ENCODE measurements at regions not wholly inside any gene's neighbourhood (a gene's known extent, or its start where the extent isn't known, plus 50 kb on each side); places are given as distances from the start of the nearest gene placed in this dataset.

GRCh38 chr18:55838319-55838718 lies 250.3 kb upstream of the TCF4 start:
- TF ChIP-seq POLR2AphosphoS5 (IDR thresholded peaks at IDR 0.05; ENCODE audit: low read depth, low read length), result no peak
- no peak for TF ChIP-seq SIN3A (IDR thresholded peaks at IDR 0.05; ENCODE audit: borderline replicate concordance, insufficient read depth, low read length)
- TF ChIP-seq, protein P1, sequence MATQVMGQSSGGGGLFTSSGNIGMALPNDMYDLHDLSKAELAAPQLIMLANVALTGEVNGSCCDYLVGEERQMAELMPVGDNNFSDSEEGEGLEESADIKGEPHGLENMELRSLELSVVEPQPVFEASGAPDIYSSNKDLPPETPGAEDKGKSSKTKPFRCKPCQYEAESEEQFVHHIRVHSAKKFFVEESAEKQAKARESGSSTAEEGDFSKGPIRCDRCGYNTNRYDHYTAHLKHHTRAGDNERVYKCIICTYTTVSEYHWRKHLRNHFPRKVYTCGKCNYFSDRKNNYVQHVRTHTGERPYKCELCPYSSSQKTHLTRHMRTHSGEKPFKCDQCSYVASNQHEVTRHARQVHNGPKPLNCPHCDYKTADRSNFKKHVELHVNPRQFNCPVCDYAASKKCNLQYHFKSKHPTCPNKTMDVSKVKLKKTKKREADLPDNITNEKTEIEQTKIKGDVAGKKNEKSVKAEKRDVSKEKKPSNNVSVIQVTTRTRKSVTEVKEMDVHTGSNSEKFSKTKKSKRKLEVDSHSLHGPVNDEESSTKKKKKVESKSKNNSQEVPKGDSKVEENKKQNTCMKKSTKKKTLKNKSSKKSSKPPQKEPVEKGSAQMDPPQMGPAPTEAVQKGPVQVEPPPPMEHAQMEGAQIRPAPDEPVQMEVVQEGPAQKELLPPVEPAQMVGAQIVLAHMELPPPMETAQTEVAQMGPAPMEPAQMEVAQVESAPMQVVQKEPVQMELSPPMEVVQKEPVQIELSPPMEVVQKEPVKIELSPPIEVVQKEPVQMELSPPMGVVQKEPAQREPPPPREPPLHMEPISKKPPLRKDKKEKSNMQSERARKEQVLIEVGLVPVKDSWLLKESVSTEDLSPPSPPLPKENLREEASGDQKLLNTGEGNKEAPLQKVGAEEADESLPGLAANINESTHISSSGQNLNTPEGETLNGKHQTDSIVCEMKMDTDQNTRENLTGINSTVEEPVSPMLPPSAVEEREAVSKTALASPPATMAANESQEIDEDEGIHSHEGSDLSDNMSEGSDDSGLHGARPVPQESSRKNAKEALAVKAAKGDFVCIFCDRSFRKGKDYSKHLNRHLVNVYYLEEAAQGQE (IDR thresholded peaks at IDR 0.05; ENCODE audit: insufficient read depth in 1 of 2, low read depth in 2 of 2, low read length in 2 of 2), result no peak
- TF ChIP-seq FOXP2 (optimal IDR thresholded peaks at IDR 0.05; ENCODE audit: borderline replicate concordance, extremely low read depth, extremely low read length, insufficient read depth), result no peak
- TF ChIP-seq TAF1 (IDR thresholded peaks at IDR 0.05; ENCODE audit: borderline replicate concordance, insufficient read depth, low read length), result no peak

DNA sequence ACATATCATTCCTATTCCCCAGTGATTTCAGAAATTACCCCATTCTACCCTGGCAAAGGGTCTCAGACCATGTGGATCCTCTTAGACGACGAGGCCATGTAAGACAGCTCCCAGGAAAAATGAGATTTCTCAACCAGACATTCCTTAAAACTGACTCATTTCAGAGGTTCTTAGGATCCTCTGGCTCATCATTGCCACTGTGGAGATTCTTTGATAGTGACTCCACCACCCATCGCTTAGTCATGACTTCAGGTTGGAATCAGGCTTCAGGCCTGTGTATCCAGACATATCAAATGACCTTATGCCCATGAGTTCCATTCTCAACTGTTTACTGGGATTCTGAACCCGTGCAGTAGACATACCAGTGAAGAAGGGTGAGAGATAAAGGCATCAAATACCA lies 245.6 kb upstream of the TCF4 start:
- TF ChIP-seq TAF1 (IDR thresholded peaks at IDR 0.05; ENCODE audit: borderline replicate concordance, insufficient read depth, low read length) (no peak), SIN3A (IDR thresholded peaks at IDR 0.05; ENCODE audit: borderline replicate concordance, insufficient read depth, low read length) (no peak), FOXP2 (optimal IDR thresholded peaks at IDR 0.05; ENCODE audit: borderline replicate concordance, extremely low read depth, extremely low read length, insufficient read depth) (no peak), POLR2AphosphoS5 (IDR thresholded peaks at IDR 0.05; ENCODE audit: low read depth, low read length) (no peak)
- TF ChIP-seq, protein P1 (IDR thresholded peaks at IDR 0.05; ENCODE audit: insufficient read depth in 1 of 2, low read depth in 2 of 2, low read length in 2 of 2), result no peak

- TF ChIP-seq TAF1 (IDR thresholded peaks at IDR 0.05; ENCODE audit: borderline replicate concordance, insufficient read depth, low read length) (no peak), SIN3A (IDR thresholded peaks at IDR 0.05; ENCODE audit: borderline replicate concordance, insufficient read depth, low read length) (no peak), POLR2AphosphoS5 (IDR thresholded peaks at IDR 0.05; ENCODE audit: low read depth, low read length) (no peak), FOXP2 (optimal IDR thresholded peaks at IDR 0.05; ENCODE audit: borderline replicate concordance, extremely low read depth, extremely low read length, insufficient read depth) (no peak)
- TF ChIP-seq, protein P1 (IDR thresholded peaks at IDR 0.05; ENCODE audit: insufficient read depth in 1 of 2, low read depth in 2 of 2, low read length in 2 of 2), result no peak
Measured at GRCh38 chr18:55830544-55830943, 242.6 kb upstream of the TCF4 start.

- no peak for TF ChIP-seq POLR2AphosphoS5 (IDR thresholded peaks at IDR 0.05; ENCODE audit: low read depth, low read length)
- no peak for TF ChIP-seq FOXP2 (optimal IDR thresholded peaks at IDR 0.05; ENCODE audit: borderline replicate concordance, extremely low read depth, extremely low read length, insufficient read depth)
- no peak for TF ChIP-seq SIN3A (IDR thresholded peaks at IDR 0.05; ENCODE audit: borderline replicate concordance, insufficient read depth, low read length)
- TF ChIP-seq TAF1 (IDR thresholded peaks at IDR 0.05; ENCODE audit: borderline replicate concordance, insufficient read depth, low read length), result no peak
- TF ChIP-seq, protein P1 (IDR thresholded peaks at IDR 0.05; ENCODE audit: insufficient read depth in 1 of 2, low read depth in 2 of 2, low read length in 2 of 2), result no peak
Measured at GRCh38 chr18:55821219-55821618, 233.2 kb upstream of the TCF4 start.

DNA sequence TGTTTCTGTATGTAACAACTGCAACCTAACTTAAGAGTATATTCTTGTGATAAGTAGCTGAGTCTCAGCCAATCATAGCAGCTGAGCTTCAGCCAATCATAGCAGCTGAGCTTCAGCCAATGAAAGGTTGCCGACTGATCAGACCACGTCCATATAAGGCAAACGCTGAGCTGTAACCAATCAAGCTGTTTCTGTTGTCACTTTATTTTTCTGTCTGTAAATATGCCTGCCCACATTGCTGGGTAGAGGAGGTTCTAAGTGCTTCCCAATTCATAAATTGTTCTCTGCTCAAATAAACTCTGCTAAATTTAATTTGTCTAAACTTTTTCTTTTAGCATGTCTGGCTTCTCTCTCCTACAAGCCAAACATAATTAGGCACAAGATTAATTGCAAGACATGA lies 231.5 kb upstream of the TCF4 start:
- TF ChIP-seq TAF1 (IDR thresholded peaks at IDR 0.05; ENCODE audit: borderline replicate concordance, insufficient read depth, low read length), result no peak
- TF ChIP-seq, protein P1 (IDR thresholded peaks at IDR 0.05; ENCODE audit: insufficient read depth in 1 of 2, low read depth in 2 of 2, low read length in 2 of 2), result no peak
- no peak for TF ChIP-seq FOXP2 (optimal IDR thresholded peaks at IDR 0.05; ENCODE audit: borderline replicate concordance, extremely low read depth, extremely low read length, insufficient read depth)
- TF ChIP-seq SIN3A (IDR thresholded peaks at IDR 0.05; ENCODE audit: borderline replicate concordance, insufficient read depth, low read length), result no peak
- TF ChIP-seq POLR2AphosphoS5 (IDR thresholded peaks at IDR 0.05; ENCODE audit: low read depth, low read length), result no peak

Measured in PFSK-1 (cell line).